ENCODE measurements at regions not wholly inside any gene's neighbourhood (a gene's known extent, or its start where the extent isn't known, plus 50 kb on each side); places are given as distances from the start of the nearest gene placed in this dataset.

DNA sequence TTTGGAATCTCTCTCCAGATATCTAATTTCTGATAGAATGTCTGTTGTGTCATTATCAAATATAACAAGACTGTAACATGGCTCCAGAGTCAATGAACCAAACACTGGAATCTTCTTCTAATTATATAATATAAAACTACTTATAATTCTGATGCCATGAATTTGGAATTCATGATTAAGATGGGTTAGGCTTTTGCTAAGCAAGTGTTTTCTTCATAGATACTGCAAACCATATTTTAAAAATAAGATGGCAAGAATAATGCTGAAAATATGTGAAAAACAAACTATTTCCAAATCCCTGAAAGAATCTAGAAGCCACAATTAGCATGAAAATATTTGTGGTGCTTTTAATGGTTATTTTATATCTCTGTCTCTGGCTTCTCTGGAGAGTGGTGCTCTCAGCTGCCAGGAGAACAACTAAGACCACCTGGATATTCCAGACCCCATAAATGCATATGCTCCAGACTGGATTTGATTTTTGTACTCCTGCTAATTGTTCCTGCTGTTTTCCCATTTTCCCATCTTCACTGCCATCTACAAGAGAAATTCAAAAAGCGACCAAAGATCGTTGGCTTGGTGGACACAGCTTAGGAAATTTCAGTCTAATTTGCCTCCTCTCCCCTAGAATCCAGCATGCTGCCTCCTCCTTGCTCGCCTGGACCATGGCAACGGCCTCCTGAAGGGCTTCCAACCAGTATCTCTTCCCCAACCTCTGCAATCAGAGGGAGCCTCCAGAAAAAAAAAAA is 418.9 kb downstream of the SETD4 start:
- TF ChIP-seq, protein P1, sequence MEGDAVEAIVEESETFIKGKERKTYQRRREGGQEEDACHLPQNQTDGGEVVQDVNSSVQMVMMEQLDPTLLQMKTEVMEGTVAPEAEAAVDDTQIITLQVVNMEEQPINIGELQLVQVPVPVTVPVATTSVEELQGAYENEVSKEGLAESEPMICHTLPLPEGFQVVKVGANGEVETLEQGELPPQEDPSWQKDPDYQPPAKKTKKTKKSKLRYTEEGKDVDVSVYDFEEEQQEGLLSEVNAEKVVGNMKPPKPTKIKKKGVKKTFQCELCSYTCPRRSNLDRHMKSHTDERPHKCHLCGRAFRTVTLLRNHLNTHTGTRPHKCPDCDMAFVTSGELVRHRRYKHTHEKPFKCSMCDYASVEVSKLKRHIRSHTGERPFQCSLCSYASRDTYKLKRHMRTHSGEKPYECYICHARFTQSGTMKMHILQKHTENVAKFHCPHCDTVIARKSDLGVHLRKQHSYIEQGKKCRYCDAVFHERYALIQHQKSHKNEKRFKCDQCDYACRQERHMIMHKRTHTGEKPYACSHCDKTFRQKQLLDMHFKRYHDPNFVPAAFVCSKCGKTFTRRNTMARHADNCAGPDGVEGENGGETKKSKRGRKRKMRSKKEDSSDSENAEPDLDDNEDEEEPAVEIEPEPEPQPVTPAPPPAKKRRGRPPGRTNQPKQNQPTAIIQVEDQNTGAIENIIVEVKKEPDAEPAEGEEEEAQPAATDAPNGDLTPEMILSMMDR (IDR thresholded peaks at IDR 0.05; ENCODE audit: low read depth, low read length), result no peak
- TF ChIP-seq MYC (IDR thresholded peaks at IDR 0.05; ENCODE audit: low read depth, low read length), result no peak
- TF ChIP-seq, protein P2, sequence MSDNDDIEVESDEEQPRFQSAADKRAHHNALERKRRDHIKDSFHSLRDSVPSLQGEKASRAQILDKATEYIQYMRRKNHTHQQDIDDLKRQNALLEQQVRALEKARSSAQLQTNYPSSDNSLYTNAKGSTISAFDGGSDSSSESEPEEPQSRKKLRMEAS (IDR thresholded peaks at IDR 0.05; ENCODE audit: low read depth, low read length), result no peak
- TF ChIP-seq POLR2A (IDR thresholded peaks at IDR 0.05; ENCODE audit: extremely low read depth, insufficient read length), result no peak
